T-cell (primary cell): ENCODE measurements at regions not wholly inside any gene's neighbourhood (a gene's known extent, or its start where the extent isn't known, plus 50 kb on each side); places are given as distances from the start of the nearest gene placed in this dataset.
"Not testable (repeated sequence)": the region's sequence is repeated elsewhere in the genome, so short reads cannot be mapped to it uniquely, and the experiment has no call there.

Experiments
- ATAC-seq, 4 experiments: fragments of 200-7000 bp in 3 of 4; fragments of 150-1000 bp in 1 of 4; cut with Tn5 transposase; replicated peaks in 1 of 4; 1 replicate in 3 of 4; 2 replicates in 1 of 4; pipeline ENCODE4 v1.10.0; 2021; ENCODE audit warnings: moderate library complexity in 3 of 4, mild to moderate bottlenecking in 2 of 4, moderate number of reproducible peaks in 1 of 4
- CTCF ChIA-PET, 2 donors: fragments of 300-600 bp; sonication (Branson Sonifier 250); formaldehyde crosslinking; loops; one replicate each; lab custom pipeline; 2022; ENCODE audit warnings: antibody characterized with exemption in 2 of 2; lab: Charles Lee
- POLR2A ChIA-PET, 2 donors: fragments of 300-600 bp; sonication (Branson Sonifier 250); formaldehyde crosslinking; loops; one replicate each; lab custom pipeline; 2022; ENCODE audit warnings: antibody characterized with exemption in 2 of 2; lab: Charles Lee
- DNase-seq, 35 experiments: peaks; one replicate each; pipeline versions ENCODE4 v3.0.0 to v3.0.0-alpha.2; 2013 to 2023
- H3K27ac ChIP-seq: one replicate; pipeline ENCODE4 v1.5.1; 2013; ENCODE audit warnings: low read length
- H3K27me3 ChIP-seq, 2 experiments: replicated peaks in 1 of 2; 1 replicate in 1 of 2; 2 replicates in 1 of 2; pipeline versions ENCODE4 v1.6.1 to v1.7.0; 2013; ENCODE audit warnings: low read length in 1 of 2, mixed read lengths in 1 of 2; ENCODE audit not compliant: control insufficient read depth in 2 of 2, insufficient read depth in 2 of 2; ENCODE audit errors: extremely low read depth in 1 of 2
- H3K36me3 ChIP-seq, 2 donors: 1 replicate in 1 of 2; 2 replicates in 1 of 2; pipeline versions ENCODE4 v1.6.1 to v1.7.0; 2013; ENCODE audit warnings: low read length in 1 of 2; ENCODE audit not compliant: control insufficient read depth in 2 of 2, insufficient read depth in 1 of 2; ENCODE audit errors: extremely low read depth in 1 of 2
- H3K4me1 ChIP-seq, 2 experiments: 1 replicate in 1 of 2; 2 replicates in 1 of 2; pipeline versions ENCODE4 v1.6.1 to v1.7.0; 2013; ENCODE audit warnings: low read length in 2 of 2, mixed read lengths in 1 of 2; ENCODE audit not compliant: insufficient read depth in 2 of 2, control insufficient read depth in 1 of 2; ENCODE audit errors: extremely low read depth in 1 of 2
- H3K4me3 ChIP-seq, 2 donors: 1 replicate in 1 of 2; 2 replicates in 1 of 2; pipeline versions ENCODE4 v1.5.1 to v1.7.0; 2013; ENCODE audit warnings: mild to moderate bottlenecking in 2 of 2, low read length in 1 of 2, moderate library complexity in 1 of 2; ENCODE audit not compliant: control insufficient read depth in 1 of 2; ENCODE audit errors: extremely low read depth in 1 of 2
- H3K9me3 ChIP-seq: 2 replicates; pipeline ENCODE4 v1.7.0; 2013
- H3K27ac Mint-ChIP-seq, 2 donors: one replicate each; pipeline ENCODE4 v1.8.0; 2020 to 2021; ENCODE audit warnings: mild to moderate bottlenecking in 2 of 2, mixed read lengths in 2 of 2
- H3K27me3 Mint-ChIP-seq, 2 donors: one replicate each; pipeline ENCODE4 v1.8.0; 2021 to 2022; ENCODE audit warnings: mixed read lengths in 2 of 2
- H3K36me3 Mint-ChIP-seq: one replicate; pipeline ENCODE4 v1.8.0; 2021; ENCODE audit warnings: mixed read lengths
- H3K4me1 Mint-ChIP-seq, 3 donors: one replicate each; pipeline ENCODE4 v1.8.0; 2020 to 2022; ENCODE audit warnings: mixed read lengths in 3 of 3, mild to moderate bottlenecking in 1 of 3
- H3K4me3 Mint-ChIP-seq, 3 donors: one replicate each; pipeline ENCODE4 v1.8.0; 2020 to 2022; ENCODE audit warnings: mild to moderate bottlenecking in 3 of 3, mixed read lengths in 3 of 3, moderate library complexity in 3 of 3
- H3K9me3 Mint-ChIP-seq, 3 donors: one replicate each; pipeline ENCODE4 v1.8.0; 2020 to 2022; ENCODE audit warnings: mixed read lengths in 3 of 3
- WGBS: methylation state at CpG from one replicate; pipeline ENCODE4 v1.1.5; 2013; ENCODE audit warnings: missing lambda C conversion rate; ENCODE audit not compliant: insufficient coverage; 5-methylcytosine and 5-hydroxymethylcytosine counted together

- ATAC-seq, H3K4me3 ChIP-seq, H3K9me3 ChIP-seq, H3K27ac Mint-ChIP-seq, H3K36me3 ChIP-seq, DNase-seq, H3K4me3 Mint-ChIP-seq, H3K27ac ChIP-seq, H3K27me3 Mint-ChIP-seq, POLR2A ChIA-PET, H3K27me3 ChIP-seq, H3K9me3 Mint-ChIP-seq, H3K4me1 Mint-ChIP-seq, H3K36me3 Mint-ChIP-seq, H3K4me1 ChIP-seq, CTCF ChIA-PET: not testable (repeated sequence)
- WGBS = no CpG with 5 or more reads among the region's 3 CpGs
These were observed 338.5 kb downstream of the PCDH11X start for GRCh38 chrX:92117701-92118100.

DNA sequence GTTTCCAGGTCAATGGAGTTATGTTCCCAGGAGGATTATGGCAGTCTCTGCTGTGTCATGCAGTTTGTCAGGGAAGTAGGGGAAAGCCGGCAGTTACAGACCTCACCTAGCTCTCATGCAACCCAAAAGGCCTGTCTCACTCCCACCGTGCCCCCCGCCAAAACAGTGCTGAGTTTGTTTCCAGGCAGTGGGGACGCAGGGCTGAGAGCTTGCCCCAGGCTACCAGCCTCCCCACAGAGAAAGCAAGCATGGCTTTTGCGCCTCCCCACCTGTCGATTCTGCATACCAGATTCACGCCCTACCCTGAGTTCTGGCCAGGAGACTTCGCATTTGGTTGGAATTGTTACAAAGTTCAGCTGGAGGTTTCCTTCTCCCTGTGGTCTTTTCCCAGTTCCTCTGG, 383.9 kb downstream of the PCDH11X start:
- H3K9me3 Mint-ChIP-seq, ATAC-seq, DNase-seq, H3K27ac Mint-ChIP-seq, H3K4me1 Mint-ChIP-seq, H3K36me3 ChIP-seq, H3K36me3 Mint-ChIP-seq, H3K4me1 ChIP-seq, H3K4me3 ChIP-seq, H3K4me3 Mint-ChIP-seq, POLR2A ChIA-PET, H3K27ac ChIP-seq, H3K27me3 Mint-ChIP-seq, H3K9me3 ChIP-seq, H3K27me3 ChIP-seq, CTCF ChIA-PET: not testable (repeated sequence)
- WGBS = no CpG with 5 or more reads among the region's 8 CpGs

GRCh38 chrX:92209936-92210335, 430.8 kb downstream of the PCDH11X start:
- H3K27ac Mint-ChIP-seq = no peak overlapping the region
- ATAC-seq = no peak
- H3K4me3 Mint-ChIP-seq = no peak overlapping the region
- no peaks in the 10 kb centered on the region for H3K27me3 ChIP-seq
- H3K4me1 ChIP-seq = no peaks in the 10 kb centered on the region
- no peaks in the 10 kb centered on the region for H3K36me3 ChIP-seq
- no peaks in the 10 kb centered on the region for H3K27me3 Mint-ChIP-seq
- WGBS = 80% methylated on average over 1 of the region's 5 CpGs
- ChIA-PET CTCF (no interaction called here), POLR2A (no interaction called here)
- H3K9me3 ChIP-seq = no peaks in the 10 kb centered on the region
- H3K36me3 Mint-ChIP-seq = no peaks in the 10 kb centered on the region
- peaks cover 0 to 12% (median 0%) of the 10 kb centered on the region in 3 donors for H3K9me3 Mint-ChIP-seq
- no peak overlapping the region for H3K4me3 ChIP-seq
- H3K27ac ChIP-seq = no peak overlapping the region
- DNase-seq = no peak
- no peaks in the 10 kb centered on the region for H3K4me1 Mint-ChIP-seq

DNA sequence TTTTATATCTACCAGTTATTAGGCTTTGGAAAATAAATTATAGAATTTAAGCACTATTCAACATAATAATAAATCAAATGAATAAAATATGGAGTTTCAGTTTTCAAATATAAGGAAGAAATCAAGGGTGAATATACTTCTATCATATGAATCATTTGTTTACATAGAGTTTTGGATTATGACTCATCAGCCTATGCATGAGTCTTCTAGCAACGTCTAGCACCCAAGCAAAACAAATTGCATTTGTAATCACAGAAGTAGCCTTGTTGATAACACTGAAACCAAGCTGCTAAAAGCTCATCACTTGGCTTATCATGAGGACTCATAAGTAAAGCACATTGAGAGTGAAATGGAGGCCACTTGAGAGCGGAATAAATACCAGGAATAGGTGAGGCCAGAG, 434.6 kb downstream of the PCDH11X start:
- H3K27ac ChIP-seq = no peak overlapping the region
- DNase-seq (no peak), ATAC-seq (no peak)
- Mint-ChIP-seq H3K27me3 (no peaks in the 10 kb centered on the region), H3K27ac (no peak overlapping the region), H3K9me3 (peaks cover 0 to 12% (median 0%) of the 10 kb centered on the region in 3 donors), H3K36me3 (no peaks in the 10 kb centered on the region), H3K4me3 (no peak overlapping the region), H3K4me1 (no peaks in the 10 kb centered on the region)
- CTCF ChIA-PET = no interaction called here
- H3K9me3 ChIP-seq = no peaks in the 10 kb centered on the region
- H3K4me1 ChIP-seq = no peaks in the 10 kb centered on the region
- 80% methylated on average over 1 of the region's 2 CpGs for WGBS
- H3K4me3 ChIP-seq = no peak overlapping the region
- no peaks in the 10 kb centered on the region for H3K36me3 ChIP-seq
- H3K27me3 ChIP-seq = no peaks in the 10 kb centered on the region
- POLR2A ChIA-PET = no interaction called here

- 100% methylated on average over 1 of the region's 21 CpGs for WGBS
- H3K27ac ChIP-seq, H3K4me3 ChIP-seq, H3K36me3 ChIP-seq, H3K9me3 ChIP-seq, H3K4me1 Mint-ChIP-seq, H3K4me1 ChIP-seq, H3K27me3 Mint-ChIP-seq, H3K36me3 Mint-ChIP-seq, DNase-seq, H3K27me3 ChIP-seq, H3K27ac Mint-ChIP-seq, POLR2A ChIA-PET, H3K4me3 Mint-ChIP-seq, ATAC-seq, CTCF ChIA-PET: not testable (repeated sequence)
- peaks cover 0 to 12% (median 0%) of the 10 kb centered on the region in 3 donors for H3K9me3 Mint-ChIP-seq
These were observed 435.8 kb downstream of the PCDH11X start for GRCh38 chrX:92215011-92215410.

DNA sequence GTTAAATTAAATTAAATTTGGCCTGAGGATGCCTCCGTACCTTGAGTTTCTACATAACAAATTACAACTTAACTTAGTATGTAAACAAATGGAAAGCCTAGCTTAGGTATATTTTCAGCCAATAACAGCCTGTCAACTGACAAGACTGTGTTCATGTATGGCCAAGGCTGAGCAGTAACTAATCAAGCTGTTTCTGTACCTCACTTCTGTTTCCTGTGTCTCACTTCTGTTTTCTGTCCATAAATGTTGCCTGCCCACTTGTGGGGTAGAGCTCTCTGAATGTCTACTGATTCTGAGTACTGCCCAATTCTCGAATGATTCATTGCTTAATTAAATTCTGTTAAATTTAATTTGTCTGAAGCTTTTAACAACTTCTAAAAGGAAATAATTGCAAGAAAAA, 445.2 kb downstream of the PCDH11X start:
- CTCF ChIA-PET = no interaction called here
- no peaks in the 10 kb centered on the region for H3K4me1 Mint-ChIP-seq
- DNase-seq = no peak
- H3K9me3 ChIP-seq = no peaks in the 10 kb centered on the region
- H3K27me3 ChIP-seq = no peaks in the 10 kb centered on the region
- no peak overlapping the region for H3K4me3 ChIP-seq
- no peaks in the 10 kb centered on the region for H3K36me3 ChIP-seq
- H3K4me1 ChIP-seq = no peaks in the 10 kb centered on the region
- H3K4me3 Mint-ChIP-seq = no peak overlapping the region
- WGBS = no CpG with 5 or more reads among the region's 2 CpGs
- POLR2A ChIA-PET = no interaction called here
- no peaks in the 10 kb centered on the region for H3K36me3 Mint-ChIP-seq
- H3K27ac ChIP-seq = no peak overlapping the region
- H3K9me3 Mint-ChIP-seq = peaks cover 0 to 5% (median 0%) of the 10 kb centered on the region in 3 donors
- ATAC-seq = no peak
- no peak overlapping the region for H3K27ac Mint-ChIP-seq
- H3K27me3 Mint-ChIP-seq = no peaks in the 10 kb centered on the region

DNA sequence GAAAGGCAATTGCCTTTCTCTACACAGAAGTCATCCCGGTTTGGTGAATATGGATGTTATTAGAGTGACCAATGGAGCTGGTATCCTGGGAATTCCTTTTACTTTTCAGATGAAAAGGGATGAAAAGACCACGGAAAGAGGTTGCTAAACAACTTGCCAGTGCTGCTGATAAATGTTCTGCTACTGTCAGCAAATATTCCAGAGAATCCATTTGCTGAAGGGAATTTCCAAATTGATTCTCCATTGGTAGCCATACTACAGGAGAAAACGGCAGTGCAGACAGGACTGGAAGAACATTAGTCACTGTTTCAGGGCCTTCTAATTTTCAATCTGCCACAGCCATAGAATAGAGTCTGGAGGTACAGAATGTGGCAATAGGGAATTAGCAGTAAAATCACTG, 451.5 kb downstream of the PCDH11X start:
- no peaks in the 10 kb centered on the region for H3K4me1 ChIP-seq
- H3K4me1 Mint-ChIP-seq = no peaks in the 10 kb centered on the region
- no CpG with 5 or more reads among the region's 3 CpGs for WGBS
- no peak overlapping the region for H3K27ac ChIP-seq
- H3K27me3 ChIP-seq = no peaks in the 10 kb centered on the region
- ChIA-PET POLR2A (no interaction called here), CTCF (no interaction called here)
- DNase-seq (no peak), ATAC-seq (no peak)
- H3K27me3 Mint-ChIP-seq = no peaks in the 10 kb centered on the region
- peaks cover 0 to 3% (median 0%) of the 10 kb centered on the region in 3 donors for H3K9me3 Mint-ChIP-seq
- no peak overlapping the region for H3K27ac Mint-ChIP-seq
- no peak overlapping the region for H3K4me3 ChIP-seq
- no peaks in the 10 kb centered on the region for H3K9me3 ChIP-seq
- no peaks in the 10 kb centered on the region for H3K36me3 ChIP-seq
- H3K4me3 Mint-ChIP-seq = no peak overlapping the region
- no peaks in the 10 kb centered on the region for H3K36me3 Mint-ChIP-seq
